GM18511 (cell line): ENCODE measurements at regions not wholly inside any gene's neighbourhood (a gene's known extent, or its start where the extent isn't known, plus 50 kb on each side); places are given as distances from the start of the nearest gene placed in this dataset.
A peak's percentile ranks its signal among the peaks of the same experiment; 100 is the strongest.

Source experiments
- ATAC-seq: cut with Tn5 transposase; IDR thresholded peaks from one replicate; pipeline ENCODE4 v1.9.1; 2021; ENCODE audit warnings: mild to moderate bottlenecking, moderate library complexity; ENCODE audit not compliant: unreplicated experiment

DNA sequence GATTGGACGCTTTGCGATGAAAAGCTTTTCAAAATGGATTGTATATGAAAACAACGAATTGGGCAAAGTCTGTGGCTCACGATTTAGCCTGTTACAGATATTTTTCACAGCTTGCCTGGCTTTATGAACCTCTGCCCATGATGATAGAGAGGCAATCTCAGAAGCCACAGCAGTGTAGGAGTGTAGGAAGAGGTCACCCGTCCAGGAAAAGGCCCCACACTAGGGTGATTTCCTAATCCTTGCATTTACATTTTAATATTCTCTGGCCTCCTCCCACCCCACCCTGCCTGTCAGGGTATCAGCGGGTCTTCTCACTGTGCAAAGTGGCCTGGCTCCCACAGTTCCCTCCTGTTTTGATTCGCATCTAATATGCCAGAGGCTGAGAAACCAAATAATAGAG is 81.8 kb upstream of the FOXN3 start:
- no peak for ATAC-seq

DNA sequence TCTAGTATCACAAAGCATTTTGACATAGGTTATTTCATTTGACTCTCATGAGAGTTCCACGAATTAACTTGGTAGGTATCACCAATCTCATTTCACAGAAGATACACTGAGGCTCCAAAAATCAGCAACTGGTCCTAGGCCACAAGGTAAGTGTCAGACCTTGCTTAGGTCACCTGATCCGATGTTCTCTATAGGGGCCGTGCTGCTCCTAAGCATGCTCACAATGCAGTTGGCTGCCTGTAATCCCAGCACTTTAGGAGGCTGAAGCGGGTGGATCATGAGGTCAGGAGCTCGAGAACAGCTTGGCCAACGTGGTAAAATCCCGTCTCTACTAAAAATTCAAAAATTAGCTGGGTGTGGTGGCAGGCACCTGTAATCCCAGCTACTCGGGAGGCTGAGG is 78.7 kb upstream of the FOXN3 start:
- ATAC-seq = no peak

- peak; percentile 99 for ATAC-seq
Measured at GRCh38 chr14:89493877-89494634, 77.0 kb upstream of the FOXN3 start.

DNA sequence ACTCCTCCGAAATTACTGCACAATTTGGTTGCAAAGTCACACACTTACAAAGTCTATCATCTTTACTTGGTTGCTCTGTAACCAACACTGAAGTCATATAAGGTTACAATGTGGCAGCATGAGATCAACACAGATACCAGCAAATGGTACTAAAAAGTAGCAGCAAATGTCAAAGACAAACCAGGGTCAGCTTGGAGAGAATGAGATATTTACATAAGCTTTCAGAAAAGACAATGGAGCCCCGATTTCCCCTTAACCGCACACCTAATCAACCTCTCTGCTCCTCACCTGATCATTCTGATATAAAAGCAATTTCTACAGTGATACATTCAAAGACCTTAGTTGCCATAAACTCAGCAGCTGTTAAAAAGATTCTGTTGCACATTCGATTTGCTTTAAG is 76.4 kb upstream of the FOXN3 start:
- ATAC-seq = no peak

GRCh38 chr14:89491711-89492381 is 74.8 kb upstream of the FOXN3 start:
- no peak for ATAC-seq

- ATAC-seq = no peak
Measured at GRCh38 chr14:89490466-89490865, 73.4 kb upstream of the FOXN3 start.

GRCh38 chr14:89489761-89490437 is 72.9 kb upstream of the FOXN3 start:
- no peak for ATAC-seq

GRCh38 chr14:89486961-89487360 is 69.9 kb upstream of the FOXN3 start:
- no peak for ATAC-seq

GRCh38 chr14:89486505-89486904 is 69.5 kb upstream of the FOXN3 start:
- no peak for ATAC-seq

- no peak for ATAC-seq
Measured at GRCh38 chr14:89485264-89485663, 68.2 kb upstream of the FOXN3 start.

- no peak for ATAC-seq
Measured at GRCh38 chr14:89484051-89484844, 67.2 kb upstream of the FOXN3 start.

- ATAC-seq = no peak
Measured at GRCh38 chr14:89481196-89481595, 64.2 kb upstream of the FOXN3 start.

- no peak for ATAC-seq
Measured at GRCh38 chr14:89480278-89480677, 63.2 kb upstream of the FOXN3 start.

DNA sequence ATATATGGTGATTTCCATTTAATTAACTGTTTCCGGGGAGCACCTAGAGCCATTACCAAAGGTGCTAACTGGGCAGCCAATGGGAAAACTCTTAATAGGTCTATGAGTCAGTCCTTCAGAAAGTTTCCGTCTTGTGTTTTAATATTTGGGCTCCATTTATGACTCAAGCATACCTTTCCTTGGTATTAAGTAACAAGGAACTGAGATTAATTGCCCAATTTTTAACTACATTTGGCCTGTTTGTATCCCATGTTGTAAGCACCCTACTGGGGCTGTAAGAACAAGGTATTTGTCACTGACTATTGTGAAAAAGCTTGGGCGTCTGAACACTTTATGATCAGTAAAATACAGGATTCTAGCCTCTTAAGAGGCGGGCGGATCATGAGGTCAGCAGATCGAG is 62.8 kb upstream of the FOXN3 start:
- no peak for ATAC-seq

GRCh38 chr14:89477391-89477790 is 60.4 kb upstream of the FOXN3 start:
- no peak for ATAC-seq

GRCh38 chr14:89476354-89476896 is 59.4 kb upstream of the FOXN3 start:
- ATAC-seq = no peak

DNA sequence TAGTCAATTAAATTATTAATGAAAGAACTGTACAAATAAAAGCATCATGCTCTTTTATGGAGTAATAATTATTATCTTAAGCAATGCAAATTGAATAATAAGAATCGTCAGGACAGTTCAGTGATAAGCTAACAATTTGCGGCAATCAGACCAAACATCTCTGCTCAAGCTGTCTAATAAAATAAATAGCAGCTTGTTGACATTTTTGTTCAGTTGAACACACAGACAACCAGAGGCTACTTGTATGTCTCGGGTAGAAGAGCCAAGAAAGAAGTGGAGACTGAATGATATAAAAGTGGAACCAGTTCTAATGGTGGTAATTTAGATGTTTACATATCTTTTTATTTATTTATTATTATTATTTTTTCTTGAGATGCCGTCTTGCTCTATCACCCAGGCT is 57.4 kb upstream of the FOXN3 start:
- ATAC-seq = no peak

DNA sequence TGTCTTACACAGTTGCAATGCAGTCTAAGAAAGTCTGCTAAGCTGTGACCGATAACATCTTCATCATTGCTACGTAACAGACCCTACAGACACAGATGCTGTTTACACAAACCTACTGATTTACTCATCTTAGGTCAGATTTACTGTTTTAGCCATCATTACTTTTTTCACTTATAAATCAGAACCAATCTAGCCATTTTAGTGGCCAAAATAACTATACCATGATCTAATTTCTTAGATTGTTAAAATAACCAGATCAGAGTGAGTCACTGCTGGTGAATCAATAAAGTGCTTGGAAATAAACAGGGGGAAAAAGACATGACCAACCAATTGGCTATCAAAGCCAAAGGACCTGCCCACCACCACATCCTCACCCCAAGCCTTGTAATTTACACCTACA is 57.0 kb upstream of the FOXN3 start:
- no peak for ATAC-seq

DNA sequence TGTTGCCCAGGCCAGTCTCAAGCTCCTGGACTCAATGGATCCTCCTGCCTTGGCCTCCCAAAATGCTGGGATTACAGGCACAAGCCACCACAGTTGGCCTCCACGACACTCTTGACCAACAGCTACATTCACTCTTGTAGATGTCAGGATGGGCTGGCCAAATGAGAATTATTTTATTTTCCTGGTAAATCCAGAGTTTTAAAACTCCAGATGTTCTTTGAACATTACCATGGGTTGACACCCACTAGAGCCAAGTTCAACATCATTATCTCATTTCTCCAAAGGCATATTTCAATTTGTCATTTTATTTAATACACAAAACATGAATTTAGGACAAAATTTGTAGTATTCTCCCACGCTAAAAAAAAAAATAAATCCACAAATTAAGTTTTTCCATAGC is 56.5 kb upstream of the FOXN3 start:
- ATAC-seq = no peak

- ATAC-seq = no peak
Measured at GRCh38 chr14:89470401-89470800, 53.4 kb upstream of the FOXN3 start.
